Activated naive CD8-positive, alpha-beta T cell treated with anti-CD3 and anti-CD28 coated beads, Interleukin-2, amount 10 ng/mL, durations not matched to agents 7 days and 5 days (primary cell): ENCODE measurements at regions not wholly inside any gene's neighbourhood (a gene's known extent, or its start where the extent isn't known, plus 50 kb on each side); places are given as distances from the start of the nearest gene placed in this dataset.
A peak's percentile ranks its signal among the peaks of the same experiment; 100 is the strongest.

ENCODE experiments used
- ATAC-seq: fragments of 150-1000 bp; cut with Tn5 transposase; one replicate; pipeline ENCODE4 v1.10.0; 2021; ENCODE audit warnings: low read depth, moderate library complexity
- POLR2A ChIA-PET: fragments of 350-600 bp; sonication (Branson Sonifier 250); formaldehyde crosslinking; loops from one replicate; lab custom pipeline; 2021; ENCODE audit warnings: antibody characterized with exemption; lab: Charles Lee
- DNase-seq: peaks from one replicate; pipeline ENCODE4 v3.0.0; 2021
- H3K27ac Mint-ChIP-seq: one replicate; pipeline ENCODE4 v1.8.0; 2022; ENCODE audit warnings: mild to moderate bottlenecking, mixed read lengths
- H3K27me3 Mint-ChIP-seq: one replicate; pipeline ENCODE4 v1.8.0; 2022; ENCODE audit warnings: mild to moderate bottlenecking, moderate library complexity, mixed read lengths
- H3K36me3 Mint-ChIP-seq: one replicate; pipeline ENCODE4 v1.8.0; 2021; ENCODE audit warnings: mild to moderate bottlenecking, mixed read lengths
- H3K4me1 Mint-ChIP-seq: one replicate; pipeline ENCODE4 v1.8.0; 2021; ENCODE audit warnings: mixed read lengths
- H3K4me3 Mint-ChIP-seq: one replicate; pipeline ENCODE4 v1.8.0; 2022; ENCODE audit warnings: mild to moderate bottlenecking, moderate library complexity, mixed read lengths
- H3K9me3 Mint-ChIP-seq: one replicate; pipeline ENCODE4 v1.8.0; 2021; ENCODE audit warnings: mixed read lengths

DNA sequence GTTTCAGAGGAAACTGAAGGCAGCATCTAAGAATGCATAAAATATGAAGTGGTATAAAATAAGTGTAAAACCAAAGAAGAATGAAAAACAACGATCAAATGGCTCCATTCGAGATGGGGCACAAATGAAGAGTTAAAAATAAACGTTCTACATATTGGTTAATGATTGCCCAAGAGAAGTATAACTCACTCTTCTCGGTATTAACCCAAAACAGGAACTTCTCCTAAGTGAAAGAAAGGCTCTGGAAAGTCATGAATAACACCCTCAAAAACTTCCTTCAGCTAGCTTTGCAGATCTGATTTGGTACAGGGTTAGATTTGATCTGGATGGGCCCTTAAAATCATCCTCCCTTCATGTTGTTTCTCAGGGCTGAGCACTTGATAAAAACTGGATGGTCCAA, 94.3 kb upstream of the ADO start:
- POLR2A ChIA-PET: no interaction called here
- Mint-ChIP-seq H3K36me3 (peaks cover 4% of the 10 kb centered on the region), H3K27ac (no peak overlapping the region), H3K9me3 (peaks cover 9% of the 10 kb centered on the region), H3K4me1 (peaks cover 2% of the 10 kb centered on the region), H3K27me3 (peaks cover 8% of the 10 kb centered on the region), H3K4me3 (no peak overlapping the region)
- DNase-seq (no peak), ATAC-seq (no peak)

- DNase-seq (no peak), ATAC-seq (no peak)
- Mint-ChIP-seq H3K4me1 (no peaks in the 10 kb centered on the region), H3K27ac (no peak overlapping the region), H3K4me3 (no peak overlapping the region), H3K9me3 (peaks cover 6% of the 10 kb centered on the region), H3K27me3 (no peaks in the 10 kb centered on the region), H3K36me3 (peaks cover 2% of the 10 kb centered on the region)
- POLR2A ChIA-PET: no interaction called here
These were observed 89.1 kb upstream of the ADO start for GRCh38 chr10:62715383-62715782.

DNA sequence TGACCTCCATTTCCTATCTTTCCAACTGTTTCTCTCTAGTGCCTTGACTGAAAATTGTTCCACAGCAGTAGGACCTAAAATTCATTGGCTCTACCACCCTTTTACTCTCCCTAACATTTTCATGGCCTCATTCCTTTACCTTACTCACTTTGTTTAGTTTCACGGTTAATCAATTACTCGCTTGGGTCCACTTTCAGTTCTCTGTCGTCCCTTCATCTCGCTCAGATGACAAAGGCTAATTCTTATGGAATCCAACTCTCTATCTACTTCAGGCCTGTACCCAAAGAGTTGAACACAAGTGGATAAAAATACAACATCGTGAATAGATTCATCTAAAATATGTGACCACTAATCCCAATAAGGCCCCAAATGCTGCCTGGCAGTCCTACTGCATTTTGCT, 85.9 kb upstream of the ADO start:
- H3K9me3 Mint-ChIP-seq: peaks cover 4% of the 10 kb centered on the region
- DNase-seq: no peak
- H3K27ac Mint-ChIP-seq: no peak overlapping the region
- no peak for ATAC-seq
- H3K27me3 Mint-ChIP-seq: no peaks in the 10 kb centered on the region
- POLR2A ChIA-PET: no interaction called here
- no peaks in the 10 kb centered on the region for H3K4me1 Mint-ChIP-seq
- no peaks in the 10 kb centered on the region for H3K36me3 Mint-ChIP-seq
- no peak overlapping the region for H3K4me3 Mint-ChIP-seq

DNA sequence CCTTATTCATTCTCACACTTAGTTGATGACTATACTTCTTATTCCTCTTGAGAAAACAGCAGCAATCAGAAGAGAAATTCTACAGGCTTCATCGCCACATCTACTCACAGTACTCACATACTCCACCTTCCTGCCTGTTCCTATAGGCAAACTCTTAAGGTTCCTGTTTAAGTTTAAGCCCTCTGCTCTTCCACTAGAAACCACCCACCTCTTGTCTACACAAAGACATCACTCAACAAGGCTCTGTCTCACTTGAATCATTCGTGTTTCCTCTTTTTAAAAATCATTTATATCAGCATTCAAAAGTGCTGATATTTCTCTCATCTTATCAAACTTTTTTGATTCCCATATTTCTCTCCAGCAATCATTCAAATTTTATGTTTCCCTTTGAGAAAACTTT, 85.5 kb upstream of the ADO start:
- H3K36me3 Mint-ChIP-seq: no peaks in the 10 kb centered on the region
- DNase-seq (no peak), ATAC-seq (no peak)
- POLR2A ChIA-PET: no interaction called here
- H3K27ac Mint-ChIP-seq: no peak overlapping the region
- H3K4me3 Mint-ChIP-seq: no peak overlapping the region
- no peaks in the 10 kb centered on the region for H3K27me3 Mint-ChIP-seq
- H3K9me3 Mint-ChIP-seq: peaks cover 4% of the 10 kb centered on the region
- H3K4me1 Mint-ChIP-seq: no peaks in the 10 kb centered on the region

DNA sequence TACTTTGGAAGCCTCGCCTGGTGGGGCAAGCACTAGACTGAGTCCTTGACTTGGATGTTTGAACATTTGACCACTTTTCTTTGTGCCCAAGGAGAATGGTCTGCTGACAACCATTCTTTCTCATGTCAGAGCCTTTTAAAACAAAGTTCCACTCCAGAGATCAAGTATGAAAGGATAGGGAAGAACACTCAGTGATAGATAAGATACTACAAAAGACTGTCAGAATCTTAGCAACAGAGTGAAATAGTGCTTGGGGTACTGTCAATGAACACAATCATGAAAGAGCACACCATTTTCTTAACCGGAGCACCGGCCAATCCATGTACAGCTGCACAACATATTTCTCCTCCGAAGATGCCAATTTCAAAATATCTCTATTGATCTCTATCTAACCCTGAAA, 82.8 kb upstream of the ADO start:
- H3K36me3 Mint-ChIP-seq: no peaks in the 10 kb centered on the region
- ATAC-seq (no peak), DNase-seq (no peak)
- no peak overlapping the region for H3K27ac Mint-ChIP-seq
- H3K4me1 Mint-ChIP-seq: peaks cover 5% of the 10 kb centered on the region
- no peaks in the 10 kb centered on the region for H3K27me3 Mint-ChIP-seq
- no peaks in the 10 kb centered on the region for H3K9me3 Mint-ChIP-seq
- H3K4me3 Mint-ChIP-seq: no peak overlapping the region
- POLR2A ChIA-PET: no interaction called here

GRCh38 chr10:62723375-62723774, 81.1 kb upstream of the ADO start:
- no peaks in the 10 kb centered on the region for H3K9me3 Mint-ChIP-seq
- peaks cover 10% of the 10 kb centered on the region for H3K4me1 Mint-ChIP-seq
- H3K27ac Mint-ChIP-seq: no peak overlapping the region
- POLR2A ChIA-PET: no interaction called here
- DNase-seq: no peak
- H3K36me3 Mint-ChIP-seq: no peaks in the 10 kb centered on the region
- no peak overlapping the region for H3K4me3 Mint-ChIP-seq
- no peak for ATAC-seq
- H3K27me3 Mint-ChIP-seq: no peaks in the 10 kb centered on the region

- H3K36me3 Mint-ChIP-seq: peaks cover 2% of the 10 kb centered on the region
- no peaks in the 10 kb centered on the region for H3K9me3 Mint-ChIP-seq
- H3K4me1 Mint-ChIP-seq: peaks cover 20% of the 10 kb centered on the region
- peaks cover 3% of the 10 kb centered on the region for H3K27me3 Mint-ChIP-seq
- ATAC-seq: no peak
- no peak overlapping the region for H3K4me3 Mint-ChIP-seq
- DNase-seq: no peak
- H3K27ac Mint-ChIP-seq: no peak overlapping the region
- POLR2A ChIA-PET: no interaction called here
These were observed 80.1 kb upstream of the ADO start for GRCh38 chr10:62724465-62724864.

GRCh38 chr10:62726142-62726541, 78.4 kb upstream of the ADO start:
- DNase-seq: no peak
- Mint-ChIP-seq H3K27ac (no peak overlapping the region), H3K4me1 (peaks cover 20% of the 10 kb centered on the region), H3K27me3 (peaks cover 12% of the 10 kb centered on the region), H3K9me3 (no peaks in the 10 kb centered on the region), H3K4me3 (no peak overlapping the region), H3K36me3 (peaks cover 2% of the 10 kb centered on the region)
- POLR2A ChIA-PET: no interaction called here
- no peak for ATAC-seq

DNA sequence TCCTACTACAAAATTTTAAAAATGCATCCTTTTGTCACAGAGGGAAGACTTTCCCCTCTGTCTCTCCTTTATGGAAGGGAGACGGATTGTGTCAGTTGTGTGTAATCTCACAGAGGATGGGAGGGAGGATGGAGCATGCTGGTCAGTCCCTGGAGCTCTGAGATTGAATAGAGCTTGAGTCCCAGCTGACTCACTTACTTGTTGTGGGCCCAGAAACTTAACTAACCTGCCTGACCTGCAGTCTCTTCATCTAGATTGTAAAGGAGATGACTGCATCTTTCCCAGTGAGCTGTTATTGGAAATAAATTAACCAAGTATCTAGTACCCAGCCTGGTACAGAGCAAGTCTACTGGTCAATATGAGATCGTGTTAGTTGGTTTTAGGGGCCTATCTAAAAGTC, 77.9 kb upstream of the ADO start:
- ATAC-seq (no peak), DNase-seq (no peak)
- POLR2A ChIA-PET: no interaction called here
- Mint-ChIP-seq H3K4me3 (no peak overlapping the region), H3K9me3 (no peaks in the 10 kb centered on the region), H3K27me3 (peaks cover 12% of the 10 kb centered on the region), H3K27ac (no peak overlapping the region), H3K4me1 (peaks cover 22% of the 10 kb centered on the region), H3K36me3 (peaks cover 2% of the 10 kb centered on the region)

DNA sequence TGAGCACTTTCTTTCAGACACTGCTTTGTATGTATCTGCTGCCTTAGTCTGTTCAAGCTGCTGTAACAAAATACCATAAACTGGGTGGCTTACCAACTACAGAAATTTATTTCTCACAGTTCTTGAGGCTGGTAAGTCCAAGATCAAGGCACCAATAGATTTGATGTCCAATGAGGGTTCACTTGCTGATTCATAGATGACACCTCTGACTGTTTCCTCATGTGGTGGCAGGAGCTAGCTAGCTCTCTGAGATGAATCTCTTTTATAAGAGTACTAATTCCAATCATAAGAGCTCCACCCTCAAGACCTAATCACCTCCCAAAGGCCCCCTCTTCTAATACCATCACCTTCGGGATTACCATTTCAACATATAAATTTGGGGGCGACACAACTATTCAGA, 76.6 kb upstream of the ADO start:
- ATAC-seq (no peak), DNase-seq (no peak)
- Mint-ChIP-seq H3K27ac (no peak overlapping the region), H3K4me3 (no peak overlapping the region), H3K36me3 (peaks cover 2% of the 10 kb centered on the region), H3K27me3 (peaks cover 12% of the 10 kb centered on the region), H3K4me1 (peaks cover 23% of the 10 kb centered on the region), H3K9me3 (no peaks in the 10 kb centered on the region)
- POLR2A ChIA-PET: interaction anchor here (1.3 kb wide), 1 partner anchor 91 kb away, joined by 4 read pairs; no protein-coding TSS in a partner anchor

DNA sequence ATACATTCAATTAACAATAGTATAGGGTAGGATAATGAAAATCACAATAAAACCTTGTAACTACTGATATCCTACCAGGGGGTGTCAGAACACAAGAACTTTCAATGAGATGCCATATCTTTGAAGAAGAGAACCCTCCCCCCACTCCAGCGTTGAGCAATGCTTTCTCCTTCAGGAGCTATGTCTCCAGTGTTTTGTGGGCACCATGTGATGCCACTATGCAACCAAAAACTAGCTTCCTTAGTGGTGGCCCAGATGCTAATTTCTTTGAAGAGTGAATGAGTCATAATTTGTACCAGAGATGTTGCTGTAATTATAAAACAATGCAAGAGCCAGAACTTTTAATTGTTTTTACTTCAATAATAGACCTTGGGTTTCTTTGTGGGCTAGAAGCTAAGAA, 76.0 kb upstream of the ADO start:
- H3K36me3 Mint-ChIP-seq: peaks cover 2% of the 10 kb centered on the region
- peaks cover 12% of the 10 kb centered on the region for H3K27me3 Mint-ChIP-seq
- no peak overlapping the region for H3K4me3 Mint-ChIP-seq
- H3K27ac Mint-ChIP-seq: no peak overlapping the region
- DNase-seq (no peak), ATAC-seq (no peak)
- no peaks in the 10 kb centered on the region for H3K9me3 Mint-ChIP-seq
- H3K4me1 Mint-ChIP-seq: peaks cover 23% of the 10 kb centered on the region
- POLR2A ChIA-PET: interaction anchor here (1.3 kb wide), 1 partner anchor 91 kb away, joined by 4 read pairs; no protein-coding TSS in a partner anchor

GRCh38 chr10:62732841-62733653, 71.5 kb upstream of the ADO start:
- H3K36me3 Mint-ChIP-seq: peaks cover 2% of the 10 kb centered on the region
- peak; percentile 46 for DNase-seq
- no peak overlapping the region for H3K27ac Mint-ChIP-seq
- POLR2A ChIA-PET: interaction anchor here (0.9 to 4.0 kb wide), 9 partner anchors 25 to 831 kb away, joined by 3 to 21 read pairs (median 8); partner anchors contain the start of genes ADO and EGR2
- peaks cover 16% of the 10 kb centered on the region for H3K4me1 Mint-ChIP-seq
- no peak overlapping the region for H3K4me3 Mint-ChIP-seq
- H3K9me3 Mint-ChIP-seq: no peaks in the 10 kb centered on the region
- peak; percentile 91 for ATAC-seq
- H3K27me3 Mint-ChIP-seq: peaks cover 12% of the 10 kb centered on the region

GRCh38 chr10:62733654-62734293, 70.7 kb upstream of the ADO start:
- peaks cover 12% of the 10 kb centered on the region for H3K27me3 Mint-ChIP-seq
- DNase-seq (peak; percentile 53), ATAC-seq (peak; percentile 19)
- H3K4me1 Mint-ChIP-seq: peaks cover 10% of the 10 kb centered on the region
- POLR2A ChIA-PET: interaction anchor here (0.9 to 4.0 kb wide), 9 partner anchors 24 to 831 kb away, joined by 3 to 21 read pairs (median 8); partner anchors contain the start of genes ADO and EGR2
- H3K9me3 Mint-ChIP-seq: no peaks in the 10 kb centered on the region
- H3K4me3 Mint-ChIP-seq: no peak overlapping the region
- peaks cover 6% of the 10 kb centered on the region for H3K36me3 Mint-ChIP-seq
- H3K27ac Mint-ChIP-seq: no peak overlapping the region
